Panc1 (cell line): ENCODE measurements at regions not wholly inside any gene's neighbourhood (a gene's known extent, or its start where the extent isn't known, plus 50 kb on each side); places are given as distances from the start of the nearest gene placed in this dataset.

Experiments used
- CTCF ChIP-seq: fragments of 450-650 bp; IDR thresholded peaks from 2 replicates; pipeline ENCODE4 v1.5.1; 2017; ENCODE audit warnings: mild to moderate bottlenecking
- POLR2AphosphoS5 ChIP-seq: IDR thresholded peaks from 2 replicates; pipeline ENCODE4 v1.6.1; 2012; ENCODE audit warnings: mild to moderate bottlenecking, low read depth, low read length, moderate library complexity
- SIN3A ChIP-seq: IDR thresholded peaks from 2 replicates; pipeline ENCODE4 v1.6.1; 2012; ENCODE audit warnings: low read depth, mild to moderate bottlenecking, low read length, moderate library complexity, borderline replicate concordance; ENCODE audit not compliant: insufficient read depth

GRCh38 chr3:82088749-82089148 is 327.3 kb upstream of the GBE1 start:
- TF ChIP-seq CTCF: no peak
- TF ChIP-seq SIN3A: no peak
- no peak for TF ChIP-seq POLR2AphosphoS5
